Activated CD8-positive, alpha-beta memory T cell treated with anti-CD3 and anti-CD28 coated beads for 24 hours (primary cell): ENCODE measurements at regions not wholly inside any gene's neighbourhood (a gene's known extent, or its start where the extent isn't known, plus 50 kb on each side); places are given as distances from the start of the nearest gene placed in this dataset.
"Not testable (repeated sequence)": the region's sequence is repeated elsewhere in the genome, so short reads cannot be mapped to it uniquely, and the experiment has no call there.

Experiments used
- DNase-seq: peaks from one replicate; pipeline ENCODE4 v3.0.0-alpha.2; 2020

- no peak for DNase-seq
Observed at GRCh38 chr3:74978684-74979083, 364.2 kb upstream of the CNTN3 start.

- DNase-seq: not testable (repeated sequence)
Observed at GRCh38 chr3:74985028-74985904, 370.8 kb upstream of the CNTN3 start.

GRCh38 chr3:74988095-74988494, 373.6 kb upstream of the CNTN3 start:
- no peak for DNase-seq

GRCh38 chr3:74992898-74993297, 378.4 kb upstream of the CNTN3 start:
- DNase-seq: no peak

- no peak for DNase-seq
Observed at GRCh38 chr3:75001330-75001729, 386.9 kb upstream of the CNTN3 start.

- no peak for DNase-seq
Observed at GRCh38 chr3:75012791-75013331, 398.4 kb upstream of the CNTN3 start.

- DNase-seq: no peak
Observed at GRCh38 chr3:75014008-75014407, 399.5 kb upstream of the CNTN3 start.

- DNase-seq: no peak
Observed at GRCh38 chr3:75015280-75015679, 400.8 kb upstream of the CNTN3 start.

- DNase-seq: no peak
Observed at GRCh38 chr3:75035146-75035545, 420.7 kb upstream of the CNTN3 start.

- DNase-seq: no peak
Observed at GRCh38 chr3:75042941-75043340, 428.5 kb upstream of the CNTN3 start.

- DNase-seq: no peak
Observed at GRCh38 chr3:75048650-75049049, 434.2 kb upstream of the CNTN3 start.

GRCh38 chr3:75049533-75049932, 435.1 kb upstream of the CNTN3 start:
- no peak for DNase-seq

- DNase-seq: no peak
Observed at GRCh38 chr3:75059120-75059519, 444.7 kb upstream of the CNTN3 start.

- no peak for DNase-seq
Observed at GRCh38 chr3:75061806-75062205, 447.3 kb upstream of the CNTN3 start.

- DNase-seq: no peak
Observed at GRCh38 chr3:75075158-75075557, 460.7 kb upstream of the CNTN3 start.

- no peak for DNase-seq
Observed at GRCh38 chr3:75076481-75076880, 462.0 kb upstream of the CNTN3 start.

- DNase-seq: no peak
Observed at GRCh38 chr3:75078290-75078689, 463.8 kb upstream of the CNTN3 start.

GRCh38 chr3:75082845-75083244, 468.4 kb upstream of the CNTN3 start:
- no peak for DNase-seq

GRCh38 chr3:75089841-75090240, 475.4 kb upstream of the CNTN3 start:
- DNase-seq: no peak

GRCh38 chr3:75101329-75102147, 487.1 kb upstream of the CNTN3 start:
- no peak for DNase-seq

- DNase-seq: no peak
Observed at GRCh38 chr3:75110741-75111140, 496.3 kb upstream of the CNTN3 start.

- no peak for DNase-seq
Observed at GRCh38 chr3:75115695-75116094, 501.2 kb upstream of the CNTN3 start.

- DNase-seq: no peak
Observed at GRCh38 chr3:75118779-75119178, 504.3 kb upstream of the CNTN3 start.

- DNase-seq: no peak
Observed at GRCh38 chr3:75126556-75126955, 512.1 kb upstream of the CNTN3 start.
